ENCODE measurements at regions not wholly inside any gene's neighbourhood (a gene's known extent, or its start where the extent isn't known, plus 50 kb on each side); places are given as distances from the start of the nearest gene placed in this dataset.

DNA sequence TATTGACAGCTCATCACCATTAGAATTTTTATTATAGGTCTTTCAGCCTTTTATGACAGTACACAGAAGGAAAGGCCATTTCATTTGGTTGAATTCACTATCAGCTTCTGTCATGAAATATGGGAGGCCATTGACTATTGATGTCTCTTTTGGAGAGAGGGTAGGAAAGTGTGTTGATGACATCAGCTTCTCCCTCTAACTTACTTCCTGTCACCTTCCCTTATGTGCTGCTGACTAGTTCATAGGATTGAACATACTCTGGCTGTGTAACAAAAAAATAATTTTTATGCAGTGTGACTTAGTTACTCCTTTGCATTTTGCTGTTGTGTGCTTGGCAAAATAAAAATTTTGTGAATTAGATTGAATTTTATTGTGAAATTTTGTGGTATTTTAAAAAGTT, 769.2 kb downstream of the METTL15 start:
- no peak overlapping the region for H3K27ac Mint-ChIP-seq (ENCODE audit: low read depth)
- no peak for DNase-seq (ENCODE audit: low spot score in 2 of 2)
- H3K36me3 Mint-ChIP-seq (ENCODE audit: insufficient read depth) = no peaks in the 10 kb centered on the region
- H3K4me3 Mint-ChIP-seq = no peak overlapping the region
- no peaks in the 10 kb centered on the region for H3K4me1 Mint-ChIP-seq
- peaks cover 3% of the 10 kb centered on the region for H3K9me3 Mint-ChIP-seq
- ATAC-seq (replicated peaks; ENCODE audit: extremely low read depth, poor library complexity, severe bottlenecking) = no peak
- H3K27me3 Mint-ChIP-seq = no peaks in the 10 kb centered on the region

DNA sequence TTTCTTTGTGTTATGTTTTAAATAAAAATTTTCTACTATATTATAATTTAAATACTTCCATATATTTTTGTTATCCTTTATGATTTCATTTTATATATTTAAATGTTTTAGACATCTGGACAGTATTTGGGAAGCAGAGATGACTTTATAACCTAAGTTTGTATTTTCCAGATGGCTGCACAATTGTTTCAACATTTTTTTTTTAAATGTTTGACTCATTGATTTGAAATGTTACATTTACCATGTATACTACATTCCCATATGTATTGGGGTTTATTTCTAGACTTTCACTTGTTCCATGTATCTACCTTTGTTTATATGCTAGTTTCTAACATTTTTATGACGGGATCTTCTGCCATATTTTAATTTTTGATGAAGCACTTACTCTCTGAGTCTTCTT, 766.5 kb downstream of the METTL15 start:
- ATAC-seq (replicated peaks; ENCODE audit: extremely low read depth, poor library complexity, severe bottlenecking) (no peak), DNase-seq (ENCODE audit: low spot score in 2 of 2) (no peak)
- Mint-ChIP-seq H3K9me3 (peaks cover 8% of the 10 kb centered on the region), H3K4me3 (no peak overlapping the region), H3K4me1 (no peaks in the 10 kb centered on the region), H3K36me3 (ENCODE audit: insufficient read depth) (no peaks in the 10 kb centered on the region), H3K27me3 (no peaks in the 10 kb centered on the region), H3K27ac (ENCODE audit: low read depth) (no peak overlapping the region)

DNA sequence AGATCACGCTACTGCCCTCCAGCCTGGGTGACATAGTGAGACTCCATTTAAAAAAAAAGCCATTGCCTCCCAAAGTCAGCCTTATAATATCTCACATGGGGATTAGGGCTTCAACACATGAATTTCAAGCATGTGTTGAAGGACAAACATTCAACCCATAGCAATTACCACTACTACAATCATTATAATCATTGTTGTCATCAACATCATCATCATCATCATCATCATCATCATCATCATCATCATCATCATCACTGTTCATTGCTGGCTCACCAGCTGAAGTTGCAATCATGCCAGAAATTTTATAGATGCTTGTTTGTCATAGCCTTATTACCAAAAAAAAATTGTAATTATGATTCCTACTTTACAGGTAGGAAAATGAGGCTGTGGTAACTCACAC, 762.9 kb downstream of the METTL15 start:
- Mint-ChIP-seq H3K27ac (ENCODE audit: low read depth) (no peak overlapping the region), H3K27me3 (no peaks in the 10 kb centered on the region), H3K9me3 (peaks cover 13% of the 10 kb centered on the region), H3K4me3 (no peak overlapping the region), H3K4me1 (no peaks in the 10 kb centered on the region), H3K36me3 (ENCODE audit: insufficient read depth) (no peaks in the 10 kb centered on the region)
- DNase-seq (ENCODE audit: low spot score in 2 of 2) = no peak
- no peak for ATAC-seq (replicated peaks; ENCODE audit: extremely low read depth, poor library complexity, severe bottlenecking)

DNA sequence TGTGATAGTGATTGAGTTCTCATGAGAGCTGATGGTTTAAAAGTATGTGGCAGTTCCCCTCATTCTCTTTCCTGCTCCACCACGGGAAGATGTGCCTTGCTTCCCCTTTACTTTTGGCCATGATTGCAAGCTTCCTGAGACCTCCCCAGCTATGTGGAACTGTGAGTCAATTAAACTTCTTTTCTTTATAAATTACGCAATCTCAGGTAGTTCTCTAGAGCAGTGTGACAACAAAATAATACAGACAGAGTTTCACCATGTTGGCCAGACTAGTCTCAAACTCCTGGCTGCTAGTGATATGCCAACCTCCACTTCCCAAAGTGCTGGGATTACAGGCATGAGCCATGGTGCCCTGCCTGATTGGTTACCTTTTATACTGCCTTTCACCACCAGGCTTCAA, 755.2 kb downstream of the METTL15 start:
- ATAC-seq (replicated peaks; ENCODE audit: extremely low read depth, poor library complexity, severe bottlenecking) (no peak), DNase-seq (ENCODE audit: low spot score in 2 of 2) (no peak)
- no peak overlapping the region for H3K4me3 Mint-ChIP-seq
- no peak overlapping the region for H3K27ac Mint-ChIP-seq (ENCODE audit: low read depth)
- H3K9me3 Mint-ChIP-seq = peaks cover 33% of the 10 kb centered on the region
- no peaks in the 10 kb centered on the region for H3K4me1 Mint-ChIP-seq
- H3K36me3 Mint-ChIP-seq (ENCODE audit: insufficient read depth) = no peaks in the 10 kb centered on the region
- no peaks in the 10 kb centered on the region for H3K27me3 Mint-ChIP-seq

DNA sequence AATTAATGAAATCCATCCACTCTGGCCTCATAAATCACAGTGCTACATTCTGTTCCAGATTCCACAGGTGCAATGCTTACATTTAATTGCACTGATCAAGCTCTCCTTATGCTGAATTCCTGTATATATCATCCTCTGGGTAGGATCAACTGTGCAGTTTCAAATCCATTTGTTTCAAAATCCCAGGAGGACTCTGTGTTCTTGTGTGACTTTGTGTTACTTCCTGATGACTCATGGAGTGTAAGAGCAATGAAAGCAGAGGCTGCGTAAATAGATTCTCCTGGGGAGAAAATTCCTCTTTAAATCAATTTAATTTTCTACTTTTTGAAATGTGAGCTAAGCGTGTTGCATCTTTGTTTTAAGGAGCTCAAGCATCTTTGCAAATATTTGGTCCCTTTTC, 752.7 kb downstream of the METTL15 start:
- H3K4me1 Mint-ChIP-seq = no peaks in the 10 kb centered on the region
- no peak overlapping the region for H3K4me3 Mint-ChIP-seq
- ATAC-seq (replicated peaks; ENCODE audit: extremely low read depth, poor library complexity, severe bottlenecking) (no peak), DNase-seq (ENCODE audit: low spot score in 2 of 2) (no peak)
- H3K27ac Mint-ChIP-seq (ENCODE audit: low read depth) = no peak overlapping the region
- no peaks in the 10 kb centered on the region for H3K27me3 Mint-ChIP-seq
- peaks cover 39% of the 10 kb centered on the region for H3K9me3 Mint-ChIP-seq
- H3K36me3 Mint-ChIP-seq (ENCODE audit: insufficient read depth) = no peaks in the 10 kb centered on the region

DNA sequence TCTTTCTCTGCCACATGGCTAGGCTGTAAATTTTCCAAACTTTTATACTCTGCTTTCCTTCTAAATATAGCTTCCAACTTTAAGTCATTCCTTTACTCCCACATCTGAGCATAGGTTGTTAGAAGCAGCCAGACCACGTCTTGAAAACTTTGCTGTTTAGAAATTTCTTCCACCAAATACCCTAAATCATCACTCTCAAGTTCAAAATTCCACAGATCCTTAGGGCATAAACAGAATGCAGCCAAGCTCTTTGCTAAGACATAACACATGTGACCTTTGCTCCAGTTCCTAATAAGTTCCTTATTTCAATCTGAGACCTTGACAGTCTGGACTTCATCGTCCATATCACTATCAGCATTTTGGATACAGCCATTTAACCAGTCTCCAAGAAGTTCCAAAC, 749.9 kb downstream of the METTL15 start:
- Mint-ChIP-seq H3K36me3 (ENCODE audit: insufficient read depth) (no peaks in the 10 kb centered on the region), H3K4me3 (no peak overlapping the region), H3K4me1 (no peaks in the 10 kb centered on the region), H3K27ac (ENCODE audit: low read depth) (no peak overlapping the region), H3K27me3 (no peaks in the 10 kb centered on the region), H3K9me3 (peaks cover 33% of the 10 kb centered on the region)
- DNase-seq (ENCODE audit: low spot score in 2 of 2) = no peak
- no peak for ATAC-seq (replicated peaks; ENCODE audit: extremely low read depth, poor library complexity, severe bottlenecking)

DNA sequence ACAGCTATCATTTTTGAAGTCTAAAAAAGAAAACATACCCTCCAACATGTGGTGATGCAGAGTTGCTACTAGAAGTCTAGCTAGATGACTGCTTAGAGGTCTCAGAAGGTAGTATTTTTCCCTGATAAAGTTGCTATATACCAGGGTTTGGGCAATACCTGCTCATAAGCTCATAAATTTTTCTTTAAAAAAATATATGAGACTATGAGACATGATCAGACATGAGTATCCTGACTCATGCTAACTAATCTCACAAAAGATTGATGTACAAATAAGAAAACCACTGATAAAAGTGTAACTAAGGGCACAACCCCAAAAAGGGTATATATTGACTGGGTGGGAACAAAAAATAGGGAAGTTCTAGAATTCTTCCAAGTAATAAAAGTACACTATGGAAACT, 740.9 kb downstream of the METTL15 start:
- Mint-ChIP-seq H3K4me1 (no peaks in the 10 kb centered on the region), H3K27ac (ENCODE audit: low read depth) (no peak overlapping the region), H3K4me3 (no peak overlapping the region), H3K36me3 (ENCODE audit: insufficient read depth) (no peaks in the 10 kb centered on the region), H3K9me3 (peaks cover 7% of the 10 kb centered on the region), H3K27me3 (no peaks in the 10 kb centered on the region)
- ATAC-seq (replicated peaks; ENCODE audit: extremely low read depth, poor library complexity, severe bottlenecking) = no peak
- no peak for DNase-seq (ENCODE audit: low spot score in 2 of 2)

DNA sequence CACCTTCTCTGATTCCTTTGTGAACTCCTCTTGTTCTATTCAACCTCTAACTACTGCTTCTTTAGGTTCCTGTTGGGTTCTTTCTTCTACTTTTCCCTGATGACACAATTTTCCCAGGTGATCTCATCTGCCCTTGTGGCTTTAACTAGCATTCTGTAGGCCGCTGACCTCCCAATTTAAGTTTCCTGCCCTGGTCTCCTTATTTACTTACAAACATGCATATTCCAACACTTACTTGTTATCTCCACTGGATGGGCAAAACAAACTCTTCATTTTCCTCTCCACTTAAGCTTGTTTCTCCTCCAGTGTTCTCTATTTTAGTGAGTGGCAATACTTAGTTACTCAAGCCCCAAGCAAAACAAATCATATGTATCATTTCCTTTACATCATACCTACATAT, 734.5 kb downstream of the METTL15 start:
- no peaks in the 10 kb centered on the region for H3K4me1 Mint-ChIP-seq
- DNase-seq (ENCODE audit: low spot score in 2 of 2) (no peak), ATAC-seq (replicated peaks; ENCODE audit: extremely low read depth, poor library complexity, severe bottlenecking) (no peak)
- no peaks in the 10 kb centered on the region for H3K9me3 Mint-ChIP-seq
- no peaks in the 10 kb centered on the region for H3K36me3 Mint-ChIP-seq (ENCODE audit: insufficient read depth)
- no peak overlapping the region for H3K27ac Mint-ChIP-seq (ENCODE audit: low read depth)
- H3K27me3 Mint-ChIP-seq = no peaks in the 10 kb centered on the region
- H3K4me3 Mint-ChIP-seq = no peak overlapping the region

DNA sequence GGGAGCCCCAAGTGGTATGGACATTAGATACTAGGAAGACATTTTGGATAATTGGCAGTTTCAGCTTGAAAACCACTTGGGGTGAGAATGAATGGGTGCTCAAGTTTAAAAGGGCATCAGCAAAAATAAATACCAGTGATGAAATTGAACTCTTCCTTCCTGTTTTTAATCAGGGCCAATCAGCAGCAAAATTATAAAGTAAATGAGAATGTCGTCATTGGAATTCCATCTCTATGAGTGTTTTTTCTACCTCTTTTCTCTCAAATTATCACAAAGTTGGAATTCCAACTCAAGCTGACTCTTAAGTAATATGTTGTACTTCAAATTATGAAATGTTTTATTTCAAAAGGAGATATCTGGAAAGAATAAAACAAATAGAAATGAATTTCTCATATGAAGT, 730.6 kb downstream of the METTL15 start:
- peaks cover 18% of the 10 kb centered on the region for H3K9me3 Mint-ChIP-seq
- H3K4me3 Mint-ChIP-seq = no peak overlapping the region
- H3K27me3 Mint-ChIP-seq = no peaks in the 10 kb centered on the region
- DNase-seq (ENCODE audit: low spot score in 2 of 2) = no peak
- H3K36me3 Mint-ChIP-seq (ENCODE audit: insufficient read depth) = no peaks in the 10 kb centered on the region
- ATAC-seq (replicated peaks; ENCODE audit: extremely low read depth, poor library complexity, severe bottlenecking) = no peak
- no peaks in the 10 kb centered on the region for H3K4me1 Mint-ChIP-seq
- no peak overlapping the region for H3K27ac Mint-ChIP-seq (ENCODE audit: low read depth)

DNA sequence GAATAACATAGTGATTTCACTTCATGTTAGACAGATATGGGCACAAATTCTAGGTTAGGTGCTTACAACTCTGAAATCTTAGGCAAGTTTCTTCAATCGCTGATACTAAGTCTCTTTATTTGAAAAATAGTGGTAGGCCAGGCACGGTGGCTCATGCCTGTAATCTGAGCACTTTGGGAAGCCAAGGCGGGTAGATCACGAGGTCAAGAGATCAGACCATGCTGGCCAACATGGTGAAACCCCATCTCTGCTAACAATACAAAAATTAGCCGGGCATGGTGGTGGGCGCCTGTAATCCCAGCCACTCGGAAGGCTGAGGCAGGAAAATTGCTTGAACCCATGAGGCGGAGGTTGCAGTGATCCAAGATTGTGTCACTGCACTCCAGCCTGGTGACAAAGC, 729.4 kb downstream of the METTL15 start:
- no peaks in the 10 kb centered on the region for H3K4me1 Mint-ChIP-seq
- no peaks in the 10 kb centered on the region for H3K36me3 Mint-ChIP-seq (ENCODE audit: insufficient read depth)
- no peaks in the 10 kb centered on the region for H3K27me3 Mint-ChIP-seq
- DNase-seq (ENCODE audit: low spot score in 2 of 2) (no peak), ATAC-seq (replicated peaks; ENCODE audit: extremely low read depth, poor library complexity, severe bottlenecking) (no peak)
- H3K9me3 Mint-ChIP-seq = peaks cover 22% of the 10 kb centered on the region
- H3K4me3 Mint-ChIP-seq = no peak overlapping the region
- H3K27ac Mint-ChIP-seq (ENCODE audit: low read depth) = no peak overlapping the region

DNA sequence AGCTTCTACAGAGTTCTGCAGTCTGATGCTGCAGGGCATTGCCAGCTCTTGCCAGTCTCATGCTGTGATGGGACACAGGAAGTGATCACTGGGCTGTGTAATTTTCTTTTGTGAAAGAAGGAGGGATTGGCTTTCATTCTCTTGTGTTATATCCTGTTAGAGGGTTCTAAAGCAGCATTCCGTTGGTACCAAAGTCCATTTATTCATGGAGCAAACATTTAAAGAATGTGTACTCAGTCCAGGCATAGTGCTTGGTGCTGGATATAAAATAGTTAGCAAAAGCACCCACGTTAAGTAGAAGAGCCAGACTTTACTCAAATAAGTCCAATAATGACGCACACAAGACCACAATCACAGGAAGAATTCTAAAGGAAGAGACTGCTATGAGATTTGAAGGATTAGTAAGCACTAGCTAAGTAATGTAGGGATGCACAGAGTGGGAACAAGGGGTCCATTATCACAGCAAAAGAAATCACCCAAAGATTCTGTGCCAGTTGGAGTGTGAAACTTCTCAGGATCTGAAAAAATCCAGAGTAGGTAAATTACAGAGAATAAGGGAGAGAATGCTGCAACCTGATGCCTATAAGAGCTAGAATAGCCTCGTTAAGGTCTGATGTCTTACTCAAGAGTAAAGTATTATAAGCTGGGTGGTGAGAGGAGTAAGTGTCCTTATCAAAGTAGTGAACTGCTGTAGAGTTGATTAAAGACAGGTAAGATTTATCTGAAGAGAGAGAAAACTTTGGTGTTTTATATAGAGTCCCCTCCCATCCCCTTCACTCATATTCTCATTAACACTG, 728.3 kb downstream of the METTL15 start:
- no peak for DNase-seq (ENCODE audit: low spot score in 2 of 2)
- H3K27me3 Mint-ChIP-seq = no peaks in the 10 kb centered on the region
- H3K4me1 Mint-ChIP-seq = no peaks in the 10 kb centered on the region
- no peak overlapping the region for H3K4me3 Mint-ChIP-seq
- no peak overlapping the region for H3K27ac Mint-ChIP-seq (ENCODE audit: low read depth)
- no peak for ATAC-seq (replicated peaks; ENCODE audit: extremely low read depth, poor library complexity, severe bottlenecking)
- no peaks in the 10 kb centered on the region for H3K36me3 Mint-ChIP-seq (ENCODE audit: insufficient read depth)
- peaks cover 22% of the 10 kb centered on the region for H3K9me3 Mint-ChIP-seq

DNA sequence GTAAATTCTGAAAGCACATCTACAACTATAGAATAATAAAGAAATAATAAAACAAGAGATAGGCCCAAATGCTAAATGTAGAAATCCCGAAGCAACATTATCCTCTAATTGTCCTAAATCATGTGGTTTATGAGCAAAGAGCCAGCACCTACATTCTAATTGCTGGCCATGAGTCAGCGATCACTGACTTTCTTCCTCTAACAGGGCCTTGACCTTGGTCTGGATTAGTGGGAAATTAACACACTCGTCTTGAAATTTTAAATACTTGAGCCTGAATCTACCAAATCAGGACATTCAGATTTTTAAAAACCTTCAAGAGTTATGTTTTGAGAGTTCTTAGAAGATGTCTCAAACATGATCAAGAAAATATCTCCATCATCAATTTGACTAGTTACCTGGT, 727.6 kb downstream of the METTL15 start:
- DNase-seq (ENCODE audit: low spot score in 2 of 2) = no peak
- peaks cover 22% of the 10 kb centered on the region for H3K9me3 Mint-ChIP-seq
- no peaks in the 10 kb centered on the region for H3K36me3 Mint-ChIP-seq (ENCODE audit: insufficient read depth)
- no peak overlapping the region for H3K27ac Mint-ChIP-seq (ENCODE audit: low read depth)
- no peak for ATAC-seq (replicated peaks; ENCODE audit: extremely low read depth, poor library complexity, severe bottlenecking)
- H3K4me3 Mint-ChIP-seq = no peak overlapping the region
- no peaks in the 10 kb centered on the region for H3K27me3 Mint-ChIP-seq
- H3K4me1 Mint-ChIP-seq = no peaks in the 10 kb centered on the region

DNA sequence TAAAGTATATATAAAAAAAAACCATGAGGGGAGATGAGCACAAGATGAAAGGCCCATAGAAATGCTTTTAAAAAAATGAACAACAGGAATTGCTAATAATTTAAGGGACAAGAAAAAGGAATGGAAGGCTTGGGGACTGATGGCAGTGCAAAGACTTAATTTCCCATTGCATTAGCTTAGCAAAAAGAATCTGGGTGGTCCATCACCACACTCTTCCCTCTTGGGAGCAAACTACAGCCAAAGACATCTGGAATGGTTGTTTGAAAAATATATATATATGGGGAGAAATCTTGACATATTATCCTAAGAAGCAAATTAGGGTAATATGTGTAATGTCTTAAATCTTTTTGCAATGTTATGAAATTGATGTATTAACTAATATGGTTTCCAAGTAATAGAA, 727.1 kb downstream of the METTL15 start:
- no peak overlapping the region for H3K27ac Mint-ChIP-seq (ENCODE audit: low read depth)
- no peaks in the 10 kb centered on the region for H3K4me1 Mint-ChIP-seq
- H3K4me3 Mint-ChIP-seq = no peak overlapping the region
- H3K9me3 Mint-ChIP-seq = peaks cover 22% of the 10 kb centered on the region
- H3K27me3 Mint-ChIP-seq = no peaks in the 10 kb centered on the region
- H3K36me3 Mint-ChIP-seq (ENCODE audit: insufficient read depth) = no peaks in the 10 kb centered on the region
- DNase-seq (ENCODE audit: low spot score in 2 of 2) (no peak), ATAC-seq (replicated peaks; ENCODE audit: extremely low read depth, poor library complexity, severe bottlenecking) (no peak)

Measured in central memory CD8-positive, alpha-beta T cell (primary cell).